ENCODE measurements at regions not wholly inside any gene's neighbourhood (a gene's known extent, or its start where the extent isn't known, plus 50 kb on each side); places are given as distances from the start of the nearest gene placed in this dataset.

DNA sequence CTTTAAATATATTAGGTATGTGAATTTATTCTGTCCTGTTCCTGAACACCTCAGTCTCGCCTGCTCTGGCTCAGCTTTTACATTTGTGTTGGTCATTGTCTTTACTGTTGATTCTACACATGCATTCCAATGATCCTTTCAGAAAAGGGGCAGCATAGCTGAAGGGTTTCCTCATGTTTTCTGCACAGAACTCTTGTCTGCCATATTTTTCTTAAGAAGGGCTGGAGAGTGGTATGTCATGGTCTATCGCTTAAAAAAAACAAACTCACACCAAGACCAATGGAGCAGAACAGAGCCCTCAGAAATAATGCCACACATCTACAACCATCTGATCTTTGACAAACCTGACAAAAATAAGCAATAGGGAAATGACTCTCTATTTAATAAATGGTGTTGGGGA lies 215.8 kb upstream of the HSFY2 start:
- Histone ChIP-seq H3K4me1 (ENCODE audit: insufficient read depth, low read length) (no peaks in the 10 kb centered on the region), H3K9me3 (ENCODE audit: control insufficient read depth in 1 of 2, insufficient read depth in 1 of 2, low read length in 2 of 2) (no peaks in the 10 kb centered on the region), H3K36me3 (ENCODE audit: insufficient read depth, low read length) (no peaks in the 10 kb centered on the region), H3K27ac (ENCODE audit: low read depth in 1 of 2, low read length in 2 of 2) (no peak overlapping the region), H3K4me3 (ENCODE audit: low read length) (no peak overlapping the region), H3K27me3 (ENCODE audit: control insufficient read depth in 1 of 2, insufficient read depth in 2 of 2, low read length in 2 of 2) (no peaks in the 10 kb centered on the region)
- H3K9me3 Mint-ChIP-seq = no peaks in the 10 kb centered on the region
- ChIA-PET CTCF (no interaction called here), POLR2A (no interaction called here)
- no peak for DNase-seq
- intact Hi-C loops (cut with DNase I, micrococcal nuclease) = no loop called here
- H3K27me3 Mint-ChIP-seq = no peaks in the 10 kb centered on the region
- ATAC-seq (ENCODE audit: poor library complexity) = no peak
- no peak overlapping the region for H3K27ac Mint-ChIP-seq
- H3K36me3 Mint-ChIP-seq (ENCODE audit: low read depth) = no peaks in the 10 kb centered on the region
- peaks cover under 1% of the 10 kb centered on the region for H3K4me1 Mint-ChIP-seq (ENCODE audit: low read depth)
- no peak overlapping the region for H3K4me3 Mint-ChIP-seq
- TF ChIP-seq, protein P1, sequence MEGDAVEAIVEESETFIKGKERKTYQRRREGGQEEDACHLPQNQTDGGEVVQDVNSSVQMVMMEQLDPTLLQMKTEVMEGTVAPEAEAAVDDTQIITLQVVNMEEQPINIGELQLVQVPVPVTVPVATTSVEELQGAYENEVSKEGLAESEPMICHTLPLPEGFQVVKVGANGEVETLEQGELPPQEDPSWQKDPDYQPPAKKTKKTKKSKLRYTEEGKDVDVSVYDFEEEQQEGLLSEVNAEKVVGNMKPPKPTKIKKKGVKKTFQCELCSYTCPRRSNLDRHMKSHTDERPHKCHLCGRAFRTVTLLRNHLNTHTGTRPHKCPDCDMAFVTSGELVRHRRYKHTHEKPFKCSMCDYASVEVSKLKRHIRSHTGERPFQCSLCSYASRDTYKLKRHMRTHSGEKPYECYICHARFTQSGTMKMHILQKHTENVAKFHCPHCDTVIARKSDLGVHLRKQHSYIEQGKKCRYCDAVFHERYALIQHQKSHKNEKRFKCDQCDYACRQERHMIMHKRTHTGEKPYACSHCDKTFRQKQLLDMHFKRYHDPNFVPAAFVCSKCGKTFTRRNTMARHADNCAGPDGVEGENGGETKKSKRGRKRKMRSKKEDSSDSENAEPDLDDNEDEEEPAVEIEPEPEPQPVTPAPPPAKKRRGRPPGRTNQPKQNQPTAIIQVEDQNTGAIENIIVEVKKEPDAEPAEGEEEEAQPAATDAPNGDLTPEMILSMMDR (IDR thresholded peaks at IDR 0.05) = no peak

DNA sequence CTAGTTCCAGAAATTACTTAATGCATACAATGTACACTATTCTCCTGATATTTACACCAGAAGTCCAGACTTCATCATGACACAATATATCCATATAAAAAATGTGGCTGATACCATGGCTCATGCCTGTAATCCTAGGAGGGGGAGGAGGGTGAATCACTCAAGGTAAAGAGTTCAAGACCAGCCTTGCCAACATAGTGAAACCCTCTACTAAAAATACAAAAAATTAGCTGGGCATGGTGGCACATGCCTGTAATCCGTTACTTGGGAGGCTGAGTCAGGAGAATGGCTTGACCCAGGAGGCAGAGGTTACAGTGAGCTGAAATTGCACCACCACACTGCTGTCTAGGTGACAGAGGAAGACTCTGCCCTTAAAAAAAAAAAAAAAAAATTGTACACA lies 192.5 kb upstream of the HSFY2 start:
- H3K27ac Mint-ChIP-seq = no peak overlapping the region
- no peak for ATAC-seq (ENCODE audit: poor library complexity)

GRCh38 chrY:18958846-18959245 lies 185.3 kb upstream of the HSFY2 start:
- H3K4me3 ChIP-seq (ENCODE audit: low read length) = no peak overlapping the region

More for the DNA sequence above, 192.5 kb upstream of the HSFY2 start:
- ChIA-PET POLR2A (no interaction called here), CTCF (no interaction called here)
- TF ChIP-seq, protein P1 (IDR thresholded peaks at IDR 0.05) = no peak
- Histone ChIP-seq H3K4me3 (ENCODE audit: low read length) (no peak overlapping the region), H3K36me3 (ENCODE audit: insufficient read depth, low read length) (no peaks in the 10 kb centered on the region), H3K9me3 (ENCODE audit: control insufficient read depth in 1 of 2, insufficient read depth in 1 of 2, low read length in 2 of 2) (no peaks in the 10 kb centered on the region), H3K27me3 (ENCODE audit: control insufficient read depth in 1 of 2, insufficient read depth in 2 of 2, low read length in 2 of 2) (no peaks in the 10 kb centered on the region), H3K4me1 (ENCODE audit: insufficient read depth, low read length) (no peaks in the 10 kb centered on the region), H3K27ac (ENCODE audit: low read depth in 1 of 2, low read length in 2 of 2) (no peak overlapping the region)
- H3K4me1 Mint-ChIP-seq (ENCODE audit: low read depth) = no peaks in the 10 kb centered on the region
- no peak for DNase-seq
- no peaks in the 10 kb centered on the region for H3K27me3 Mint-ChIP-seq
- H3K36me3 Mint-ChIP-seq (ENCODE audit: low read depth) = peaks cover 4% of the 10 kb centered on the region
- H3K9me3 Mint-ChIP-seq = no peaks in the 10 kb centered on the region
- intact Hi-C loops (cut with DNase I, micrococcal nuclease) = no loop called here
- no peak overlapping the region for H3K4me3 Mint-ChIP-seq

More at GRCh38 chrY:18958846-18959245, 185.3 kb upstream of the HSFY2 start:
- TF ChIP-seq, protein P1 (IDR thresholded peaks at IDR 0.05) = no peak
- H3K27ac Mint-ChIP-seq = no peak overlapping the region
- H3K36me3 Mint-ChIP-seq (ENCODE audit: low read depth) = peaks cover 26% of the 10 kb centered on the region
- DNase-seq (no peak), ATAC-seq (ENCODE audit: poor library complexity) (no peak)
- Histone ChIP-seq H3K27me3 (ENCODE audit: control insufficient read depth in 1 of 2, insufficient read depth in 2 of 2, low read length in 2 of 2) (no peaks in the 10 kb centered on the region), H3K27ac (ENCODE audit: low read depth in 1 of 2, low read length in 2 of 2) (no peak overlapping the region), H3K36me3 (ENCODE audit: insufficient read depth, low read length) (no peaks in the 10 kb centered on the region), H3K4me1 (ENCODE audit: insufficient read depth, low read length) (no peaks in the 10 kb centered on the region), H3K9me3 (ENCODE audit: control insufficient read depth in 1 of 2, insufficient read depth in 1 of 2, low read length in 2 of 2) (no peaks in the 10 kb centered on the region)
- H3K9me3 Mint-ChIP-seq = no peaks in the 10 kb centered on the region
- POLR2A ChIA-PET = no interaction called here
- CTCF ChIA-PET = no interaction called here
- no peaks in the 10 kb centered on the region for H3K27me3 Mint-ChIP-seq
- intact Hi-C loops (cut with DNase I, micrococcal nuclease) = no loop called here
- no peak overlapping the region for H3K4me3 Mint-ChIP-seq
- no peaks in the 10 kb centered on the region for H3K4me1 Mint-ChIP-seq (ENCODE audit: low read depth)

Measured in CD4-positive, alpha-beta T cell (primary cell).